ENCODE measurements at regions not wholly inside any gene's neighbourhood (a gene's known extent, or its start where the extent isn't known, plus 50 kb on each side); places are given as distances from the start of the nearest gene placed in this dataset.

DNA sequence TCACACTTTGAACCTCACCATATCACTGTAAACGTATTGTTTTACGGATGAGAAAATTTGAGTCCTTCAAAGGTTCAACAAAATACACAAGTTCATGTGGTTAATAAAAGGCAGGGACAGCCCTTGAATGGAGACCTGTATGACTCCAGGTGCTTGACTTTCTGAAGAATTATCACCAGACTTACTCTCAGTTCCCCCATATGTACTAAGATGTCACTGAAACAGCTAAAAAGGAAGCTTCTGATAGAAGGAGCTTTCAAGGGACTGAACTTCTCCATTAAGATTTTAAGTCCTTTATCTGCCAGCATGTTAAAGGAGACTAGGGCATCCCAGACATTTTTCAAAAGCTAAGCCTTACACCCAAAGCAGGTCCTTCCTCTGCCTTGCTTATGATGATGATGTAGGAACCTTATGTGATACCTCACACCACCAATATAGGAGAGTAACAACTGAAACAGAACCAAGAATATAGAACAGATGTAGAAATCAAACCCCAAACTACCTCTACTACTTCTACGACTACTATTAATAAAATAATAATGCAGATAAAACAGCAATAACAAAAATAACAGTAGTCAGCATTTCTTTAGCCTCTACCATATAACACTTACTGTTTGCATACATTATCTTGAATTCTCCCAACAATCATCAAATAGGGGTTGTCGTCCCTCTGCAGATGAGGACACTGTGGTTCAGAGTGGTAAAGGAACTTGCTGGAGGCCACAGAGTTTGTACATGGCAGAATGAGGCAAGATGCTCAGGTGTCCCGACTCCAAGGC lies 273.9 kb downstream of the ELAVL2 start:
- Histone ChIP-seq H2BK5ac (ENCODE audit: low read length) (no peak overlapping the region), H4K91ac (ENCODE audit: low read depth, low read length, poor library complexity) (no peak overlapping the region), H2AFZ (ENCODE audit: low read length) (peak overlapping the region; percentile 56), H2BK12ac (ENCODE audit: low read length) (no peak overlapping the region), H3K27ac (replicated peaks; ENCODE audit: low read length) (no peak overlapping the region), H3K4me3 (ENCODE audit: low read length in 2 of 2) (no peak overlapping the region), H3K14ac (ENCODE audit: low read length) (no peak overlapping the region), H3K9ac (ENCODE audit: low read depth, low read length, poor library complexity) (no peak overlapping the region), H3K79me1 (ENCODE audit: low read depth, low read length) (no peaks in the 10 kb centered on the region), H3K4me1 (ENCODE audit: control insufficient read depth in 2 of 2, insufficient read depth in 1 of 2, low read depth in 1 of 2, low read length in 2 of 2) (peaks cover 11 to 23% of the 10 kb centered on the region in 2 donors), H2BK15ac (ENCODE audit: low read length) (no peak overlapping the region), H3K36me3 (replicated peaks in 1 of 2; ENCODE audit: control insufficient read depth in 2 of 2, insufficient read depth in 2 of 2, low read length in 2 of 2) (no peaks in the 10 kb centered on the region), H3K27me3 (ENCODE audit: control insufficient read depth in 3 of 3, insufficient read depth in 3 of 3, low read depth in 1 of 3, low read length in 3 of 3) (peaks cover 0 to 3% (median 0%) of the 10 kb centered on the region in 3 experiments), H3K4me2 (ENCODE audit: insufficient read depth, low read length, poor library complexity, severe bottlenecking) (no peak overlapping the region), H4K8ac (ENCODE audit: low read depth, low read length) (no peak overlapping the region), H2BK120ac (ENCODE audit: low read depth, low read length) (no peak overlapping the region), H2AK5ac (ENCODE audit: low read depth, low read length) (no peak overlapping the region), H3K4ac (ENCODE audit: low read length) (no peak overlapping the region), H3K23ac (ENCODE audit: low read depth, low read length, poor library complexity) (no peak overlapping the region), H3K9me3 (replicated peaks in 1 of 2; ENCODE audit: control insufficient read depth in 2 of 2, insufficient read depth in 1 of 2, low read depth in 1 of 2, low read length in 2 of 2) (no peaks in the 10 kb centered on the region), H3K18ac (ENCODE audit: low read length) (no peak overlapping the region)
- no peak for DNase-seq (ENCODE audit: low spot score)
- WGBS, 2 donors (ENCODE audit: extremely low coverage in 2 of 2, insufficient read length in 2 of 2, insufficient replicate concordance in 1 of 2) = 100% methylated on average over 1 of the region's 5 CpGs; no CpG with 5 or more reads in 1 of the 2 donors

GRCh38 chr9:23552876-23553601 lies 273.0 kb downstream of the ELAVL2 start:
- Histone ChIP-seq H3K23ac (ENCODE audit: low read depth, low read length, poor library complexity) (no peak overlapping the region), H2BK12ac (ENCODE audit: low read length) (no peak overlapping the region), H3K14ac (ENCODE audit: low read length) (no peak overlapping the region), H4K8ac (ENCODE audit: low read depth, low read length) (no peak overlapping the region), H2AFZ (ENCODE audit: low read length) (no peak overlapping the region), H2BK120ac (ENCODE audit: low read depth, low read length) (no peak overlapping the region), H3K27ac (replicated peaks; ENCODE audit: low read length) (no peak overlapping the region), H3K9me3 (replicated peaks in 1 of 2; ENCODE audit: control insufficient read depth in 2 of 2, insufficient read depth in 1 of 2, low read depth in 1 of 2, low read length in 2 of 2) (no peaks in the 10 kb centered on the region), H3K27me3 (ENCODE audit: control insufficient read depth in 3 of 3, insufficient read depth in 3 of 3, low read depth in 1 of 3, low read length in 3 of 3) (peaks cover 0 to 3% (median 0%) of the 10 kb centered on the region in 3 experiments), H3K4me2 (ENCODE audit: insufficient read depth, low read length, poor library complexity, severe bottlenecking) (no peak overlapping the region), H3K9ac (ENCODE audit: low read depth, low read length, poor library complexity) (no peak overlapping the region), H3K79me1 (ENCODE audit: low read depth, low read length) (no peaks in the 10 kb centered on the region), H3K36me3 (replicated peaks in 1 of 2; ENCODE audit: control insufficient read depth in 2 of 2, insufficient read depth in 2 of 2, low read length in 2 of 2) (no peaks in the 10 kb centered on the region), H3K18ac (ENCODE audit: low read length) (no peak overlapping the region), H3K4me3 (ENCODE audit: low read length in 2 of 2) (no peak overlapping the region), H3K4ac (ENCODE audit: low read length) (no peak overlapping the region), H3K4me1 (ENCODE audit: control insufficient read depth in 2 of 2, insufficient read depth in 1 of 2, low read depth in 1 of 2, low read length in 2 of 2) (peaks cover 11 to 23% of the 10 kb centered on the region in 2 donors), H4K91ac (ENCODE audit: low read depth, low read length, poor library complexity) (no peak overlapping the region), H2BK5ac (ENCODE audit: low read length) (no peak overlapping the region), H2AK5ac (ENCODE audit: low read depth, low read length) (no peak overlapping the region), H2BK15ac (ENCODE audit: low read length) (no peak overlapping the region)
- DNase-seq (ENCODE audit: low spot score) = no peak
- WGBS, 2 donors (ENCODE audit: extremely low coverage in 2 of 2, insufficient read length in 2 of 2, insufficient replicate concordance in 1 of 2) = no CpG with 5 or more reads among the region's 8 CpGs

DNA sequence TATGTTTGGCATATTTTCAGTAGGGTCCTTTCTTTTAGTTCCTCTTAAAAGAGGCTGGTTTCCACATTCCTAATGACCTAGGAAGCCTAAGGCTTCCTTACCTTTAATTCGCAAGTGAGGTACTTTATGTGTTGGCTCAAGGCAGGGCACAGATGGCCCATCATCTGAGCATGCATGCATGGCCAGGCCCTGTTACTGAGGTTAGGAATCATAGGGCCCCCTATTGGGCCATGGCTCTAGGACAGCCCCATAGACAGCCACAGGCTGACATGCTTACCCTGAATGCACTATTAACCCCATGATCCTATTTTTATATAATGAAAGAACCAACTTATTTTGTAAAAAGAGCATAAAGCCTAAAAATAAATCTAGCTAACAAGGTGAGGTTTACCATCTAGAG lies 271.4 kb downstream of the ELAVL2 start:
- H3K14ac ChIP-seq (ENCODE audit: low read length) = no peak overlapping the region
- H3K36me3 ChIP-seq (replicated peaks in 1 of 2; ENCODE audit: control insufficient read depth in 2 of 2, insufficient read depth in 2 of 2, low read length in 2 of 2) = no peaks in the 10 kb centered on the region
- H2BK120ac ChIP-seq (ENCODE audit: low read depth, low read length) = no peak overlapping the region
- H3K27ac ChIP-seq (replicated peaks; ENCODE audit: low read length) = no peak overlapping the region
- H3K23ac ChIP-seq (ENCODE audit: low read depth, low read length, poor library complexity) = no peak overlapping the region
- no CpG with 5 or more reads among the region's 1 CpG for WGBS, 2 donors (ENCODE audit: extremely low coverage in 2 of 2, insufficient read length in 2 of 2, insufficient replicate concordance in 1 of 2)
- H3K4ac ChIP-seq (ENCODE audit: low read length) = no peak overlapping the region
- peaks cover 11 to 19% of the 10 kb centered on the region in 2 donors for H3K4me1 ChIP-seq (ENCODE audit: control insufficient read depth in 2 of 2, insufficient read depth in 1 of 2, low read depth in 1 of 2, low read length in 2 of 2)
- H2BK12ac ChIP-seq (ENCODE audit: low read length) = no peak overlapping the region
- H3K4me2 ChIP-seq (ENCODE audit: insufficient read depth, low read length, poor library complexity, severe bottlenecking) = no peak overlapping the region
- H3K27me3 ChIP-seq (ENCODE audit: control insufficient read depth in 3 of 3, insufficient read depth in 3 of 3, low read depth in 1 of 3, low read length in 3 of 3) = peaks cover 0 to 3% (median 0%) of the 10 kb centered on the region in 3 experiments
- H2BK5ac ChIP-seq (ENCODE audit: low read length) = no peak overlapping the region
- H3K18ac ChIP-seq (ENCODE audit: low read length) = no peak overlapping the region
- no peak overlapping the region for H2AFZ ChIP-seq (ENCODE audit: low read length)
- no peaks in the 10 kb centered on the region for H3K9me3 ChIP-seq (replicated peaks in 1 of 2; ENCODE audit: control insufficient read depth in 2 of 2, insufficient read depth in 1 of 2, low read depth in 1 of 2, low read length in 2 of 2)
- H2AK5ac ChIP-seq (ENCODE audit: low read depth, low read length) = no peak overlapping the region
- no peak overlapping the region for H2BK15ac ChIP-seq (ENCODE audit: low read length)
- H3K79me1 ChIP-seq (ENCODE audit: low read depth, low read length) = no peaks in the 10 kb centered on the region
- no peak overlapping the region for H4K91ac ChIP-seq (ENCODE audit: low read depth, low read length, poor library complexity)
- H3K4me3 ChIP-seq (ENCODE audit: low read length in 2 of 2) = no peak overlapping the region
- H3K9ac ChIP-seq (ENCODE audit: low read depth, low read length, poor library complexity) = no peak overlapping the region
- DNase-seq (ENCODE audit: low spot score) = no peak
- H4K8ac ChIP-seq (ENCODE audit: low read depth, low read length) = no peak overlapping the region

GRCh38 chr9:23555851-23556250 lies 270.2 kb downstream of the ELAVL2 start:
- Histone ChIP-seq H2BK5ac (ENCODE audit: low read length) (no peak overlapping the region), H3K27ac (replicated peaks; ENCODE audit: low read length) (no peak overlapping the region)
- no CpG with 5 or more reads among the region's 7 CpGs for WGBS, 2 donors (ENCODE audit: extremely low coverage in 2 of 2, insufficient read length in 2 of 2, insufficient replicate concordance in 1 of 2)

More at GRCh38 chr9:23555851-23556250, 270.2 kb downstream of the ELAVL2 start:
- Histone ChIP-seq H3K9ac (ENCODE audit: low read depth, low read length, poor library complexity) (no peak overlapping the region), H3K4ac (ENCODE audit: low read length) (no peak overlapping the region), H3K27me3 (ENCODE audit: control insufficient read depth in 3 of 3, insufficient read depth in 3 of 3, low read depth in 1 of 3, low read length in 3 of 3) (peaks cover 0 to 3% (median 0%) of the 10 kb centered on the region in 3 experiments), H3K36me3 (replicated peaks in 1 of 2; ENCODE audit: control insufficient read depth in 2 of 2, insufficient read depth in 2 of 2, low read length in 2 of 2) (no peaks in the 10 kb centered on the region), H4K8ac (ENCODE audit: low read depth, low read length) (no peak overlapping the region), H2BK15ac (ENCODE audit: low read length) (no peak overlapping the region), H2AK5ac (ENCODE audit: low read depth, low read length) (no peak overlapping the region), H2BK12ac (ENCODE audit: low read length) (no peak overlapping the region), H3K18ac (ENCODE audit: low read length) (peak overlapping the region; percentile 15), H3K79me1 (ENCODE audit: low read depth, low read length) (no peaks in the 10 kb centered on the region), H3K4me2 (ENCODE audit: insufficient read depth, low read length, poor library complexity, severe bottlenecking) (no peak overlapping the region), H3K23ac (ENCODE audit: low read depth, low read length, poor library complexity) (no peak overlapping the region), H3K9me3 (replicated peaks in 1 of 2; ENCODE audit: control insufficient read depth in 2 of 2, insufficient read depth in 1 of 2, low read depth in 1 of 2, low read length in 2 of 2) (no peaks in the 10 kb centered on the region), H3K4me1 (ENCODE audit: control insufficient read depth in 2 of 2, insufficient read depth in 1 of 2, low read depth in 1 of 2, low read length in 2 of 2) (peaks cover 11 to 19% of the 10 kb centered on the region in 2 donors), H3K14ac (ENCODE audit: low read length) (no peak overlapping the region), H2AFZ (ENCODE audit: low read length) (peak overlapping the region; percentile 77), H4K91ac (ENCODE audit: low read depth, low read length, poor library complexity) (no peak overlapping the region), H3K4me3 (ENCODE audit: low read length in 2 of 2) (peak overlapping the region in 1 of 2 donors; percentile 8), H2BK120ac (ENCODE audit: low read depth, low read length) (no peak overlapping the region)
- no peak for DNase-seq (ENCODE audit: low spot score)
